ENCODE measurements at regions not wholly inside any gene's neighbourhood (a gene's known extent, or its start where the extent isn't known, plus 50 kb on each side); places are given as distances from the start of the nearest gene placed in this dataset.

DNA sequence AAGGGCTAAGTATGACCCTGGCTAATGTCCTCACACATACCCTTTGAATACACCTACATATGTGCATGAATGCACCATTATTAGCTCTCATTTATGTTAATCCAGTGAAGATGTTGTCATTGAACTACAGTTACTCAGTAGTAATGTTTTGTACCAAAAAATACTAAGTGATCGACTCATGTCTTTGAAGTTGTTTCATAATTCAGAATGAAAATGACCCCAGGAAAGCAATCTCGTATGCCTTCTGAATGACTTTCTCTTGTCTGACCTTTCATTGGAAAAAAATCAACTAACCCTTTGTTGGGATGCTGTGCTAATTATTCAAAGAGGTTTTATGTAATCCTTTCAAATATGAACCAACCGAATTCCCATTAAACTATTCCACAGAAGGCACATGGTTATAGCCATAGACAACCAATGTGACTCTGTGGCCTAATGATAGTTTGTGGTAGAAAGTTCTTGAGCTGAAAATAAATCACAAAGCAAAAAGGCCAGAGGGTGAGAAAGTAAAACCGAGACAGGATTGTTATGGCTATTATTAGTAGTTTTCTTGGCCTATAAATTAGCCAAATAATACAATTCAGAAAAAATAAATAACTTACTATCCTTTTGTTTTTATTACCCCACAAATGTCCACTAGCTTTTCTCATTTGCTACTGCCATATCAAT is 86.8 kb upstream of the STARD13 start:
- no peak for DNase-seq (ENCODE audit: low read depth)

DNA sequence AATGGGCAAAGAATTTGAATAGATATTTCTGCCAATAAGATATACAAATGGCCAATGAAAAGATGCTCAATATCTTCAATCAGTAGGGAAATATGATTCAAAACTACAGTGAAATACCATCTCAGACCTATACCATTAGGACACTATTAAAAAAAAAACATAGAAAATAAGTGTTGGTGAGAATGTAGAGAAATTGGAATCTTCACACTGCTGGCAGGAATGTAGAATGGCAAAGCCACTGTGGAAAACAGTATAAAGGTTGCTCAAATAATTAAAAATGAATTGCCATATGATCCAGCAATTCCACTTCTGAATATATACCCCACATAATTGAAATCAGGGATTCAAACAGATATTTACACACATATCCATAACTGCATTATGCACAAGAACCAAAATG is 88.1 kb upstream of the STARD13 start:
- DNase-seq (ENCODE audit: low read depth): no peak

DNA sequence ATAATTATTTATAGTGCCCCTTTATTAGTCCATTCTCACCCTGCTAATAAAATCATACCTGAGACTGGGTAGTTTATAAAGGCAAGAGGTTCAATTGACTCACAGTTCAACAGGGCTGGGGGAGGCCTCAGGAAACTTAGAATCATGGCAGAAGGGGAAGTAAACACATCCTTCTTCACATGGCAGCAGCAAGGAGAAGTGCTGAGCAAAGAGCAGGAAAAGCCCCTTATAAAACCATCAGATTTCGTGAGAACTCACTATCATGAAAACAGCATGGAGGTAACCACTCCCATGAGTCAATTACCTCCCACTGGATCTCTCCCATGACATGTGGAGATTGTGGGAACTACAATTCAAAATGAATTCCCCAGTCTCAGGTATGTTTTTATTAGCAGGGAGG is 89.9 kb upstream of the STARD13 start:
- DNase-seq (ENCODE audit: low read depth): no peak

DNA sequence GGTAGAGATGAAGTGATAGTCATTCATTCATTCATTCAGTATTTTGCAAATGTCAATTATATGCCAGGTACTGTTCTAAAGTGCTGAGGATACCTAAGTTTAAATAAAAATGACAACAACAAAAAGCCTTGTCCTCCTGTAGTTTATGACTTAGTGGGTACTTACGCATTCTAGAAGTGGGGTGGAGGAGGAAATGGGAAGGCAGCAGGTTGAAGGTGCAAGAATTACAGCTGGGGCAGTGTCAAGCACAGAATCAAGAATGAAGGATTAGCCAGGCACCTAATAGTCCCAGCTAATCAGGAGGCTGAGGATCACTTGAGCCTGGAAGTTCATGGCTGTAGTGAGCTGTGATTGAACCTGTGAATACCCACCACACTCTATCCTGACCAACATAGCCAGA is 90.7 kb upstream of the STARD13 start:
- no peak for DNase-seq (ENCODE audit: low read depth)

DNA sequence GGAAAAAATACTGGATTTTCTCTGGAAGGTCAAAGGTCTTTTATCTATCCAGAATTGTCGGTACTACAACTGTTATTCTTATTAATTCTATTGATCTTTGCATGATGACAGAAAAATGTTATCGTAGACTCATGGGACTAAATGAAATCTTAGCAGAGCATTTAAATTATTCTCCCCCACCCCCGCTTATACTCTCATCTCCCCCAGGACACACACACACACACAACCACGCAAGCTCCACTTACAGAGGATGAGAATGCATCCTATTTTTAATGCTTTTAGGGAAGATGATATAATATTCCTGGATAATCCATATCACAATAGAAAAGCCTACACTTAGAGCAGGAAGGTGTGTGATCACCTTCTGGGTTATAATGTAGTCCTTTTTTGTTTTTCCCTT is 91.9 kb upstream of the STARD13 start:
- no peak for DNase-seq (ENCODE audit: low read depth)

DNA sequence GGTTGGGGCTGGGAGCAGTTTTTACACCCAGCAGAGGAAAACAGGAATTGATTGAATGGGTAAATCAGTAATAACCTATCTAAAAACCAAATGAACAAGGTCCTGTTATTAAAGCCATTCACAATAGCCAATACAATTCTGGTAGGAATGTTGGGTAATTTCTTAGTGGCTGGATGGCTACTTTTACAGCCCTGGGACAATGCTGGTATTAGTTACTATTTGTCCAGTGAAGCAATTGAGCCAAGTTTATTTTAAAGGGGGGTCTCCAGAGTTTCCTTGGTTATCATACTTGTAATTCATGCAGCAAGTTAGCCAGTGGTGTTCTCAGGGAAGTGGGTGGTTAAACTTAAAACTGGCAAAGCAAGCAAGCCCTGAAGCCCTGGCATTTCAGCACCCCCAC is 92.3 kb upstream of the STARD13 start:
- DNase-seq (ENCODE audit: low read depth): no peak

DNA sequence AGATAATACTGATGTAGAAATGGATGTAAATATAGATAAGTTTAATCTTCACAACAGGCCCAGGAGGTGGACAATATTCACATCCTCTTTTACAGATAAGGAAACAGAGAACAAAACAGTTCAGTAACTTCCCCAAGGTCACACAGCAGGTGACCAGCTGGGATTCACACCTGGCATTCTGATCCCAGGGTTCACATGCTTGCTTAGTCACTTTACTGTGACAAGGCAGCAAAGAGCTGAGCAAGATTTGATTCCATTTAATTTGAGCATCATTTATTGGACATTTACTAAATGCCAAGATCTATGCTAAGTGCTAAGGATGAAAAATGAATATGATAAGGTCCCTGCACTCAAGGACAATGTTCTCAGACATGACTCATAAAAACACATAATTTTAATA is 94.1 kb upstream of the STARD13 start:
- DNase-seq (ENCODE audit: low read depth): no peak

DNA sequence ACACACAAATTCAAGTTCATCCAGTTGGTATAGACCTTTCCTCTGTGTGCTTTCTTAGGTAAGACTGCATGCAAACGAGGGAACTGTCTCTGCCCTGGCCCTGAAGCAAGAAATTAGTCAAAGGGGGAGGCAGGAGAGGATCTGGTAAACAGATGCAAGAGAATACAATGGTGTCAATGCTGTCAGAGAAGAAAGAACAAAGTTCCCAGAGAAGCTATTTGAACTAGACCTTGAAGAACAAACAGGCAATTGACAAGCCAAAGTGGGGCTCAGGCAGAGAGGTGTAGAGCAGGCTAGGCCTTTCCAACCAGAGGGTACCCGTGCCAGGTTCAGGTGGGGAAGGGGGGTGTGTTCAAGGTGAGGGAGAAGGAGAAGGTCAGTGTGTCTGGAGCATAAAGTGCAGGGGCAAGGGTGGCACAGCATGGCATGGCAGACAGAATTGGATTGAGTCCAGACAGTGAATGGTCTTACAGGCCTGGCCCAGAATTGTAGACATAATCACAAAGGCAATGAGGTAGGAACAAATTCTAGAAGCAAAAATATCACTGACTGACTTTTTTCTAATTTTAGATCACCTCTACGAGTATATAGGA is 95.0 kb upstream of the STARD13 start:
- DNase-seq (ENCODE audit: low read depth): no peak

DNA sequence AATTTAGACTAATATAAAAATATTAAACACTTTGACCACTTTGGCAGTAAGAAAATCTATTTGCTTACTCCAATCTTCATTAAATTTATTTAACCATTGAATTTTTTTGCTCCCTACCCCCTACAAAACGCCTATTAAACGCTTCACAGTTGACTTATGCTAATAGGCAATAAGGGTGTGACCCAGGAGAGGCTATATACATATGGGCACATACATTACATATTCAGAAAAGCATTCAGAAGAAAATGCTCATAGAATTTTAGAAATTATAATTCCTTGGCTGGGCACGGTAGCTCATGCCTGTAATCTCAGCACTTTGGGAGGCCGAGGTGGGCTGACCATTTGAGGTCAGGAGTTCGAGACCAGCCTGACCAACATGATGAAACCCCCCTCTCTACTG is 95.6 kb upstream of the STARD13 start:
- DNase-seq (ENCODE audit: low read depth): no peak

DNA sequence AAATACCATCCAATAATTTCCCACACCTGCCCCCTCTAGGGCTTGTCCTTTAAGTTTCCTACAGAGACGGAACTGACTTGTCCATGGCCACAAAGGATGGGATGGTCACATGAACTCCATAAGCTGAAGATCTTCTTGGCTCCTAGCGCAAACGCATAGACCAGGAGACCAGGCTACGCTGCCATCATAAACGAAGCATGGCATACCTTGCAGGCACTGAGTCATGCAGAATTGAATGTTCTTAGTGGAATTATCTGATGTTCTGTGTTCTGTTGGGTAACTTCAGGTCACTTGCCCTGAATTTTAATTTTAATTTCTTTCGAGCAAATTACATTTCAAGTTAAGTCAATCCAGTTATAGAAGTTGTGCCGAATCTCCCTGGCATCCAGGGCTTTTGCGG is 96.4 kb upstream of the STARD13 start:
- no peak for DNase-seq (ENCODE audit: low read depth)

DNA sequence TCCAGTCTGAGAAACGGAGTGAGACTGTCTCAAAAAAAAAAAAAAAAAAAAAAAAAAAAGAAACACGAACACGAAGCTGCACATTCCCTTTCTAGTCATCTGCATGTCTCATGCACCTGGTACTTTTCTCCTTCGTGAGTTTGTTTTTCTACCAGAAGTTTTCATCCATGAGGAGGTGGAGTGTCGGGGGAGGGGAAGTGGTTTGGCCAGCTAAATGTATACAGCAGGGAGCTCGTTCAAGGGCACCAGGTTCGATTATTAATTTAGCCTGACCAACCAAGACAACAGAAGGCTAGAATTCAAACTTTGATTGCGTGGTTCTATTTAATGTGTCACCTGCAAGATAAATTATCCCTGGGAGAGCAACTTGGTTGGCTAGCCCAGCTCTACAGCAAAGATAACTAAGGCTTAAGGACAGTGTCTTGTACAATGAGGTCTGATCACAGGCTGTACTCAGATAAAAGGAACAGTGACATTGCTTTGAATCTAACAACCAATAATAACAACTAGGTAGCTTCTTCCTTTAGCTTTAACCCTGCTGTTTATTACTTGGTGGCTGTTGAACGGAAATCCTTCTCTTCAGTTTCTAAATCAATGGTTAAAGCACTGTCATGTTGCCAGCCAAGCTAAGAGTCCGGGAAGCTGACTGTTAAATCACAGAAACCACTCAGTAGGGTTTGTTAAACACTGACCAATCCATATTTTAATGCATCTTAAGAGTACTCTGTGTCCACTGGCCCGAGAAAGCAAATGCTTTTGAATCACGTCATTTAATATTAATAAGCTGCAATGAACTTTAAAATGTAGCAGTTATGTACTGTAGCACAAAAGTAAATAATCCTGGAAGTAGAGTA is 98.4 kb upstream of the STARD13 start:
- DNase-seq (ENCODE audit: low read depth): no peak

DNA sequence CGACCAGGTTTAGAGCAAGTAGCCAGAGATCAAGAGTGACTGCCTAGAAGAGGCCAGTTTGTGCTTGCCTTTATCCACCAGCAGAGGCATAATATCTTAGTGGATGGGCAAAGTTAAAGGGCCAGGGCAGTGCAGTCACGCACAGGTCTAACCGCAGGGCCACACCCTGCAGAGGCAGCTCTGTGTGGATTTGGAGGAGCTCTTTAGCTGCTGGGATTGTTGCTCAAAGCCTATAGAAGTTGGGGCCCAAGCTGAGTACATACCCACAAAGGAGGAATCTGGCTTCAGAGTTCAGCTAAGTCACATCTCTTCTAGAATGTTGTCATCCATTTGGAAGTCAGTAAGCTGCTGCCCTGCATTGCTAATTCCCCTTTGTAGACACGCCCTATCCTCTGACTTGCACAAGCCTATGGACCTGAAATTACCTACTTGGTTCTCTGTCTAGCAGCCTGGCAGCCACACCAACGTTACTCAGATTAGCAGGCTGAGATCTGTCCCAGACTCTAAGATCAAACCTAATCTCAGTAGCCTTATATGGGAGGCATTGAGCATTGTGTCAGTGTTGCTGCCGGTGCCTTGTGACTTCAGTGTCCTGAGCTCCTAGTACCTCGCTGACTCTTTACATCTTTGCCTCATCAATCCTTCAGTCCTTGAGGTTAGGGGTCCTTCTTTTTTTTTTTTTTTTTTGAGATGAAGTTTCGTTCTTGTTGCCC is 102.9 kb upstream of the STARD13 start:
- DNase-seq (ENCODE audit: low read depth): no peak

DNA sequence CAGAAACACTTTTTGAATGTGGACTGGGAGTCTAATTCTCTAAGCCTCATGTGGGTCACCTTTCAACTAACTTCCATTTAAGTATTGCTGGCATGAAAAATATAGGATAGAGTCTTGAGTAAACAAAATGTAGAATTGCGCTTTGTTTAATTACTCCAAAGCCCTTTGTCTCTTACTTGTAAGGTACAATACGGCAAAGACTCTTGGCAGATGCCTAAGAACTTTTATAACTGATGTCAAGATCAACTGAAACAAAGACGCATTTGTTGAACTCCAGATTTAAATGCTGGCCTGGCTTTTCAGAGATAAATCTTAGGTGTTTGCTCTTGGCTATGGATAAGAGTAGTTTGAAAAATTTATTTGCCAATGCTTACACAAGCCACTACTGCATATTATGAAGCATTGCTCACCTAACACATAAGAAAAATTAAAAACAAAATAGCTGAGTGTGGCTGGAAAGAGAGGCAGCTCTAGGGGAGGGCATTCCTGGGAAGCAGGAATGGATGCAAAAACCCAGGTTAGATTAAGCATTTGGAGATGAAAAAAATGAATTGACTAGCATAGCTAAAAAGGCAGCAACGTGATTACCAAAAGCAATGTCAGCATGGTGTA is 107.3 kb upstream of the STARD13 start:
- DNase-seq (ENCODE audit: low read depth): no peak

DNA sequence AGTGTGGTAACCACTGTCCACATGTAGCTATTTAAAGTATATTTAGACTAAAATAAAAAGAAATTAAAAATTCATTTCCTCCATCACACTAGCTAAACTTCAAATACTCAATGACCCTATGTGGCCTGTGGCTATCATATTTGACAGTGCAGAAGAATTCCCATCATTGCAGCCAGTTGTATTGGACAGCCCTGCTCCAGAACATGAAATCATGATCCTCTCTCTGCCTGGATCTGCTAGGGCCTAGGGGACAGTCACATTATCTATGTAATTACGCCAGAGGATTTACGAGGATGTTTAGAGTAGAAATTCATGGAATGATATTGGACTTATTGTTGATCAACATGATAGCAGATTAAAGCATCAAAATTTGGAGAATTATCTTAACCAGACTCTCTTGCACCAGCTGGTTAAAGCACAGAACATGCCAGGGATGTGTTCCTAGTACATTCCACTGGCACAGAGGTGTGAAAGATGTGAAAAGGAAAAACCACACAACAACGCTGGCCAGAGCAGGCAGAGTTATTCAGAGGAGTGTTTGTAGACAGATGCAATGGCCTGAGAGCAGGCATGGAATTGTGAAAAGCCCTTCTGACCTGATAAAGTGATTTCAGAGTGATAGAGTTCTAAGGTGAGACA is 108.9 kb upstream of the STARD13 start:
- no peak for DNase-seq (ENCODE audit: low read depth)

DNA sequence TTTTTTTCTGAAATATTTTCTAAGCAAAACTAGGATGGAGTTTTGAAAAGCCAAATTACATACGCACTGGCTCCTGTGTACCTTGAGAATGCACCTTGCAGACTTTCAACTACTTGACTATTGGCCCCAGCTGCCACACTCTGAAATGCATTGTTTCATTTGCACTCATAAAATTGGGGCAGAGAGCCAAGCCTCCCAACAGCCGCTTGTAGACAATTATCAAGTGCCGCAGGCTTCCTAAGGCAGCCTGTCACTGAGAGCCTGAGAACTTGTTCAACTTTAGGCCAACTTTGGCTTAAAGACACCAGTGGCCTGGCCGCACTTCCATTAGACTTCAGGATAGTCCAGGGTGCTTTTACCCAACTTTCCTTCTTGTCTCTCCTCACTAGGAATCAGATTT is 115.7 kb upstream of the STARD13 start:
- no peak for DNase-seq (ENCODE audit: low read depth)

DNA sequence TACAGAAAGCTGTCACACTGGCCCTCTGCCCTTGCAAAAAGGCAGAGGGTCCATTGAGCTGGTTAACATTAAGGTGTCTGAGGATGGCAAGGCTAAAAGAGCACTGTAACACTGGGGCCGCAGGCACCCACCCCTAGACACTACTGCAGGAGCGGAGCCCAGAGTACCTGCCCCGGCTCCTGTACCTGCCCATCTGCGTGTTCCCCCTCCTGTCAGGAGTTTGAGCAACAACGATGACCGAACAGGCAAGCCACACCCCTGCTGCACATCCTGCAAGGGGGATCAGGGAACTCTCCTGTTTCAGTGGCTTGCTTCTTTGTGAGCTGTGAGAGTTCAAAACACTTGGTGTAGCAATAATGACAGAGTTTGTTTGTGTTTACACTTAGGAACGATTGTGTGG is 117.4 kb upstream of the STARD13 start:
- no peak for DNase-seq (ENCODE audit: low read depth)

DNA sequence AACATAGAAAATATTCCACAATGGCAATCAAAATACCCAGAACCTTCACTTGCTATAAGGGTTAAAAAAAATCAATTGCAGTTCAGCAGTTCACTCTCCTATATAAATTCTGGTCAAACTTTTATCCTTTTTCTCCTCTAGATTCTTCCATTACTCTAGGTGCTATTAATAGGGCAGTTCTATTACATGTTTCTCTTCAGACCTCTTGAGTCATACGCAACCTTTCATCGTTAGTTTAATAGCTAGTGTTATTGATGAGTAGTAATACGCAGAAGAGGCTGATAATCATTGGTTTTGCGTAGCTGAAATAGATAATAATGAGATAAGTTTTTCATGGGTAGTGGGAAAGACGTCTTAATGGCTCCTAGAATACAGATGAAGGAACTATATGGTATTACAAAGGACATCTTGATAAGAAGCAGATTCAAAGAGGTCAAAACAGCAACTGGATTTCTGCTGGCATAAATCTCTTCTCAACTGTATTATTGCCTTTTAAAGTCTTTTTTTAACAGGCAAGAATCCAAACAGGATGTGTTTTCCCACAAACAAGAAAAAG is 118.3 kb upstream of the STARD13 start:
- DNase-seq (ENCODE audit: low read depth): no peak

DNA sequence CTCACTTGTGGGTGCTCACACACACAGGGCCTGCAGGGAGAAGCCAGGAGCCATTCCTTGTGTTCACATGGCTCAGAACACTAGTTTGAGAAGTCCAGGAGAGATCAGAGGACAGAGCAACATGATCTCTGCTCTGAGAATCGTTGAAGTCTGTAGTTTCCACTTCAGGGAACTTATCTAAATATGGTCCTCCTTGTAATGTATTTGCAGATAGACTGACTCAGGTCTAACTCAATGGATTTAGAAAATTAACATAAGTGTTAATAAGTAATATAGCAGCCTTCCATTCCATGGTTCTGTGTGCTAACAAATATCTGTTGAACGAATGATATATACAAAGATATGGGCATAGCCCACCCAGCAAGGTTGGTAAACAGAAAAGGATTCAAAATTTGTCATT is 119.8 kb upstream of the STARD13 start:
- no peak for DNase-seq (ENCODE audit: low read depth)

DNA sequence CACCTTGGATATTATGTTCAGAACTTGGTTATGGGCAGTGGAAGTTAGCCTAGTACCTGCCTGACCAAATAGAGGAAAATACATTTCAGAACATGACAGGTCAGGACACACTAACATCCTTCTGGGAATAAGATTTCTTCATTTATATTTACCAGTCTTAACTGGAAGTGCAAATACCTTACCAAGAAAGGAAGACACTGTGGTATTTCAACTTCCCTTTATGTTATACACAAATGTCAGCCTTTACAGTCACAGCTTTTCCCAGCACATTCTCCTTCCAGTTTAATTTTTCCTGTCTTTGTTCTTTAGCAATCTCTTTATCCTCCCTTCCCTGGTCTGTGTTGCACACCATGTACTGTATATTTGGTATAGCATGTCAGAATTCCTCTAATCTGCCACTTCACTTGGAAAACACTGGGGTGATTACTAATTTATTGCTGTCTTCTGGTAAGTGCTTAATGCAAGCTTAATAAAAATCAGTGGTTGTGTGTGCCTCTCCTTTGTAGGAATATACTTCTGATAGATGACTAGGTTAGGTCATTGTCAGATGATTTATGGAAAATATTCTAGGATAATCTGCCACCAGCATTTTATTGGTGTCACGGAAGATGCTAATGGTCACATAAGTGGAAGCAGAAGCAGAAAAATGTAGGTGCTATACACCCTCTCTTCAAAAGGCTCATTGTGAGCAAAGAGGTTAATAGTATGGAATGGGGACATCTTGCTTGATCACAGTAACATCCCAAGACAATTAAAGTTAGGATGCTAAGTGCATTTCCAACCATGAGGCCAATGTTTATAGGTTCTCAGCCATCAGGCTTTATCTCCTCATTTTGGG is 124.3 kb upstream of the STARD13 start:
- no peak for DNase-seq (ENCODE audit: low read depth)

DNA sequence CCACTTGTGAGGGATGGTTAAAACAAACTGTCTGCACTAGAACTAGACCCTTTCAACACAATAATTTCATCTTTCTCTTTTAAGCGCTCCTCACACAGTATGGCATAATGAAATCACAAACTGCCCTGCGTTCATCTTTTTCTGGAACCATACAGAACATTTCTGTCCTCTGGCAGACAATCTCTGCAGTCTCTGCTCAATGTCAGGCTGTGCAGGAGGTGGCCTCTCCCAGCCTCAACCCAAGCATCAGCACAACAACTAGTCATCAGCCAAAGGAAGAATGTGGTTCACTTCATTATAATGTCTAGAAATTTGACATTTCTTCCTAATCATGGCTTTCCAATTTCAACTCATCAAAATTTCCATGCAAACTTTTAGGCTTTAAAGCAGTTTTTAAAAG is 125.1 kb upstream of the STARD13 start:
- DNase-seq (ENCODE audit: low read depth): no peak

DNA sequence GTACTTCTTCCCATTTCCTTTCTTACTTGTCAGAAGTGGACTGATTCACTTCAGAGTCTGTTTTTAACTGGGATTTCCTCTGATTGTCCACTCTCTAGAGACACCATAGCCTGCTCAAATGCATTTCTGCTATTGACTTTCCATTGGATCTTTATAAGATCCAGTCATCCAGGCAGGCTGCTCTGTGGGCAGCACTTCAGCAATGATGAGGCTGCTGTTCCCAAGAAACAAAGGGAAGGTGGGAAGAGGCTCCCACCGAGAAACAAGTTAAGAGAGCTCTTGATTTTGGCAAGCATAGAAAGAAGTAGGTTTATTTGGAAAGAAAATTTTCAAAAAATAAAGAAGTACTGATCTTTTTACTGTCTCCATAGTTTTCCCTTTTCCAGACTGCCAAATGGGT is 125.8 kb upstream of the STARD13 start:
- DNase-seq (ENCODE audit: low read depth): no peak

Measured in activated T-cell treated with anti-CD3 and anti-CD28 coated beads for 24 hours (primary cell).